ENCODE measurements at regions not wholly inside any gene's neighbourhood (a gene's known extent, or its start where the extent isn't known, plus 50 kb on each side); places are given as distances from the start of the nearest gene placed in this dataset.

DNA sequence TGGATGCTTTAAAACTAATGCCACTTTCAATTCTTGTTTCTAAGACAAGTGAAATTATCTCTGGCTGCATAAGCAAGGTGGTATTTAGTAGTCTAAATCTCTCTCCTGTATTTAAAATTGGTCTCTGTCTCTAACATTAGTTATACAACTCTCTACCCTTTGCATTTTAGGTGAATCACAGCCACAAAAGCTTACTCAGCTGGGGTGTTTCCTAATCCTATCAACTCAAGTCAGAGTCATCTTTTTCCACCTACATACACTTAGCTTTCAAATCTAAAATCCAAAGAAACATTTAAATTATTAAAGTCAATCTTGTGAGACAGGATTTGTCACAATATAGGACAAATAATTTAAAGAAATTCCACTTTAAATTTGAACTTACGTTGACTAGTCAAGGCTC lies 255.1 kb upstream of the CXADR start:
- TF ChIP-seq, protein P1, sequence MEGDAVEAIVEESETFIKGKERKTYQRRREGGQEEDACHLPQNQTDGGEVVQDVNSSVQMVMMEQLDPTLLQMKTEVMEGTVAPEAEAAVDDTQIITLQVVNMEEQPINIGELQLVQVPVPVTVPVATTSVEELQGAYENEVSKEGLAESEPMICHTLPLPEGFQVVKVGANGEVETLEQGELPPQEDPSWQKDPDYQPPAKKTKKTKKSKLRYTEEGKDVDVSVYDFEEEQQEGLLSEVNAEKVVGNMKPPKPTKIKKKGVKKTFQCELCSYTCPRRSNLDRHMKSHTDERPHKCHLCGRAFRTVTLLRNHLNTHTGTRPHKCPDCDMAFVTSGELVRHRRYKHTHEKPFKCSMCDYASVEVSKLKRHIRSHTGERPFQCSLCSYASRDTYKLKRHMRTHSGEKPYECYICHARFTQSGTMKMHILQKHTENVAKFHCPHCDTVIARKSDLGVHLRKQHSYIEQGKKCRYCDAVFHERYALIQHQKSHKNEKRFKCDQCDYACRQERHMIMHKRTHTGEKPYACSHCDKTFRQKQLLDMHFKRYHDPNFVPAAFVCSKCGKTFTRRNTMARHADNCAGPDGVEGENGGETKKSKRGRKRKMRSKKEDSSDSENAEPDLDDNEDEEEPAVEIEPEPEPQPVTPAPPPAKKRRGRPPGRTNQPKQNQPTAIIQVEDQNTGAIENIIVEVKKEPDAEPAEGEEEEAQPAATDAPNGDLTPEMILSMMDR (IDR thresholded peaks at IDR 0.05; ENCODE audit: extremely low read depth, low read depth, low read length), result no peak
- no peaks in the 10 kb centered on the region for H3K36me3 ChIP-seq (ENCODE audit: insufficient read depth, low read length)

DNA sequence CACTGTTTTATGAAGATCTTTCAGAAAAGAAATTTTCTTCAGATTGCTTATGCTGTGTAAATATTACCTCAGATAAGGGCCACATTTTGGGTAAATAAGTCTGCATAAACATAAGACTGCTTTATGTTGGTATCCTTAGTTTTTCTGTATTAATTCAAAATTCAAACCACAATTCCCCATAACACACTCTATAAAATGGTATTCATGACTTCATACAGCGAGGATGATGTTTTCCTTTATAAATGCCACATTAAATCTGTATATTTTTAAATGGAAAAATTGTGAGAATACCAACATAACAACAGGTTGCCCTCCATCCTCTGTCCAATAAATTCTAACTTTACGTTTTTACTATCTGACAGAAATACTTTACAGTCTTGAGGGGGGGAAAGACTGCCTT lies 248.7 kb upstream of the CXADR start:
- H3K4me3 ChIP-seq (ENCODE audit: insufficient read depth, low read length), result no peak overlapping the region
- TF ChIP-seq, protein P1 (IDR thresholded peaks at IDR 0.05; ENCODE audit: extremely low read depth, low read depth, low read length), result no peak
- no peaks in the 10 kb centered on the region for H3K79me2 ChIP-seq (ENCODE audit: insufficient read depth, low read length)
- H3K4me1 ChIP-seq (ENCODE audit: insufficient read depth, low read length), result no peaks in the 10 kb centered on the region
- H3K4me2 ChIP-seq (ENCODE audit: insufficient read depth, low read length), result no peak overlapping the region
- H3K27me3 ChIP-seq (ENCODE audit: insufficient read depth, low read length), result no peaks in the 10 kb centered on the region
- no peak overlapping the region for H3K27ac ChIP-seq (ENCODE audit: low read depth, low read length)
- H3K36me3 ChIP-seq (ENCODE audit: insufficient read depth, low read length), result no peaks in the 10 kb centered on the region
- no peak overlapping the region for H2AFZ ChIP-seq (ENCODE audit: low read length)
- no peaks in the 10 kb centered on the region for H3K9me3 ChIP-seq (ENCODE audit: low read depth, low read length)
- no peak for DNase-seq (ENCODE audit: insufficient read length, low spot score, missing footprints)
- H4K20me1 ChIP-seq (ENCODE audit: insufficient read depth, low read length), result no peaks in the 10 kb centered on the region

More for the DNA sequence above, 255.1 kb upstream of the CXADR start:
- Histone ChIP-seq H3K79me2 (ENCODE audit: insufficient read depth, low read length) (no peaks in the 10 kb centered on the region), H2AFZ (ENCODE audit: low read length) (no peak overlapping the region), H3K27me3 (ENCODE audit: insufficient read depth, low read length) (no peaks in the 10 kb centered on the region), H4K20me1 (ENCODE audit: insufficient read depth, low read length) (no peaks in the 10 kb centered on the region), H3K4me3 (ENCODE audit: insufficient read depth, low read length) (no peak overlapping the region), H3K4me2 (ENCODE audit: insufficient read depth, low read length) (no peak overlapping the region), H3K27ac (ENCODE audit: low read depth, low read length) (no peak overlapping the region), H3K4me1 (ENCODE audit: insufficient read depth, low read length) (no peaks in the 10 kb centered on the region), H3K9me3 (ENCODE audit: low read depth, low read length) (no peaks in the 10 kb centered on the region)
- no peak for DNase-seq (ENCODE audit: insufficient read length, low spot score, missing footprints)

DNA sequence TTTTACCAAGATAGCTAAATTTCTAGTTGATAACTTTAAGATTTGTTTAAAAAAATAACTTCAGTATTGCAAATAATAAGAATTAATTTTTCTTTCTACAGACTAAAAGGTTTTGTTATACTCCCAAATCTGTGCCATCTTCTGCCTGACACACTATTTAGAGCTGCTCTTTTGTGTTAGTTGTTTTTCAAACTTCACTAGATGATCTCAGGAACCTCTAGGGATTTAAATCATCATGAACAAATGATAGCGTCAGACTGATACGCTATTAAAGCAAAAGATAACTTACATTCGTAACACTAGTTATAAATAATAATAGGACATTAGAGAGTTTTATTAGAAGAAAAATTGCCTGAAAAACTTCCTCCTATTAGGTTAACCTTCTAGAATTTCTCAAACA lies 243.1 kb upstream of the CXADR start:
- Histone ChIP-seq H3K79me2 (ENCODE audit: insufficient read depth, low read length) (no peaks in the 10 kb centered on the region), H4K20me1 (ENCODE audit: insufficient read depth, low read length) (no peaks in the 10 kb centered on the region), H3K27me3 (ENCODE audit: insufficient read depth, low read length) (no peaks in the 10 kb centered on the region), H3K4me3 (ENCODE audit: insufficient read depth, low read length) (no peak overlapping the region), H2AFZ (ENCODE audit: low read length) (no peak overlapping the region), H3K4me2 (ENCODE audit: insufficient read depth, low read length) (no peak overlapping the region), H3K36me3 (ENCODE audit: insufficient read depth, low read length) (no peaks in the 10 kb centered on the region), H3K9me3 (ENCODE audit: low read depth, low read length) (no peaks in the 10 kb centered on the region), H3K27ac (ENCODE audit: low read depth, low read length) (no peak overlapping the region), H3K4me1 (ENCODE audit: insufficient read depth, low read length) (no peaks in the 10 kb centered on the region)
- TF ChIP-seq, protein P1 (IDR thresholded peaks at IDR 0.05; ENCODE audit: extremely low read depth, low read depth, low read length), result no peak
- no peak for DNase-seq (ENCODE audit: insufficient read length, low spot score, missing footprints)

DNA sequence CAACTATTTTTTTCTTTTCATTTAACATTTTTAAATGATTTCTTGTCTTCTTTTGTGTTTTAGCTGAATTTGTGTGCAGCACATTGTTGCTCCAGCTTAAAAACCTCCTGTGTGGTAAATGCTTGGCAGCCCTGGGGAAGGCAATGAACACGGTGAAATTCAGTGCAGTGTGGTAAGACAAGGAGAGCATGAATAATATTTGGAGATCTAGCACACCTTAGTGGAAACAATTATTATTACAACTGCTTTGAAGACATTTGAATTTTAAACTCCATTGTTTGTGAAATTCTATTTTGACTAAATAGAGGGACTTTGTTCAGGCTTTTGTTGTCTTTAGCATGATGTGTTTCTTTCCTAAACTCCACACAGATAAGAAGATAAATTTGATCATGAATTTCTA lies 242.6 kb upstream of the CXADR start:
- Histone ChIP-seq H3K27ac (ENCODE audit: low read depth, low read length) (no peak overlapping the region), H3K4me2 (ENCODE audit: insufficient read depth, low read length) (no peak overlapping the region), H3K79me2 (ENCODE audit: insufficient read depth, low read length) (no peaks in the 10 kb centered on the region), H3K4me3 (ENCODE audit: insufficient read depth, low read length) (no peak overlapping the region), H3K36me3 (ENCODE audit: insufficient read depth, low read length) (no peaks in the 10 kb centered on the region), H3K9me3 (ENCODE audit: low read depth, low read length) (no peaks in the 10 kb centered on the region), H3K27me3 (ENCODE audit: insufficient read depth, low read length) (no peaks in the 10 kb centered on the region), H3K4me1 (ENCODE audit: insufficient read depth, low read length) (no peaks in the 10 kb centered on the region), H4K20me1 (ENCODE audit: insufficient read depth, low read length) (no peaks in the 10 kb centered on the region), H2AFZ (ENCODE audit: low read length) (no peak overlapping the region)
- TF ChIP-seq, protein P1 (IDR thresholded peaks at IDR 0.05; ENCODE audit: extremely low read depth, low read depth, low read length), result peak; percentile 41
- peak; percentile 46 for DNase-seq (ENCODE audit: insufficient read length, low spot score, missing footprints)
